PC-3 (cell line): ENCODE measurements at regions not wholly inside any gene's neighbourhood (a gene's known extent, or its start where the extent isn't known, plus 50 kb on each side); places are given as distances from the start of the nearest gene placed in this dataset.

Source experiments
- ATAC-seq: fragments of 200-7000 bp; cut with Tn5 transposase; 2 replicates; pipeline ENCODE4 v1.9.1; 2020; ENCODE audit warnings: mild to moderate bottlenecking, moderate library complexity
- BruUV-seq: library from RNA; stranded (reverse); fragments of 400-500 nt; replicated peaks from 2 replicates; lab custom pipeline; 2021; lab: Mats Ljungman, UMichigan
- CTCF ChIA-PET: fragments of 300-600 bp; sonication (Branson Sonifier 250); formaldehyde crosslinking; loops from one replicate; lab custom pipeline; 2022; ENCODE audit warnings: antibody characterized with exemption; lab: Charles Lee
- POLR2A ChIA-PET: fragments of 300-600 bp; sonication (Branson Sonifier 250); formaldehyde crosslinking; loops from one replicate; lab custom pipeline; 2022; ENCODE audit warnings: antibody characterized with exemption; ENCODE audit not compliant: unreplicated experiment; lab: Charles Lee
- DNase-seq: peaks from one replicate; pipeline ENCODE4 v3.0.0-alpha.2; 2015
- H2AFZ ChIP-seq: fragments of 300-600 bp; sonication (generic); 2 replicates; pipeline ENCODE4 v1.6.0; 2016; ENCODE audit warnings: antibody characterized with exemption, low read length
- H3F3A ChIP-seq: fragments of 300-600 bp; sonication (generic); one replicate; pipeline ENCODE4 v1.6.0; 2017; ENCODE audit warnings: antibody characterized with exemption, low read length, control low read depth, mild to moderate bottlenecking; ENCODE audit not compliant: unreplicated experiment
- H3K27ac ChIP-seq: fragments of 300-600 bp; sonication (generic); 2 replicates; pipeline ENCODE4 v1.5.1; 2016; ENCODE audit warnings: mild to moderate bottlenecking, low read length
- H3K27me3 ChIP-seq: fragments of 300-600 bp; sonication (generic); 2 replicates; pipeline ENCODE4 v1.6.1; 2016; ENCODE audit warnings: low read length, mixed read lengths
- H3K36me3 ChIP-seq: fragments of 300-600 bp; sonication (generic); 2 replicates; pipeline ENCODE4 v1.6.1; 2016; ENCODE audit warnings: low read depth, mixed run types, low read length, mixed read lengths
- H3K4me1 ChIP-seq: fragments of 300-600 bp; sonication (generic); 2 replicates; pipeline ENCODE4 v1.5.1; 2016; ENCODE audit warnings: low read length; ENCODE audit not compliant: insufficient read depth
- H3K4me2 ChIP-seq: fragments of 300-600 bp; sonication (generic); 2 replicates; pipeline ENCODE4 v1.6.0; 2016; ENCODE audit warnings: low read length
- H3K4me3 ChIP-seq: fragments of 300-600 bp; sonication (generic); 2 replicates; pipeline ENCODE4 v1.5.1; 2016; ENCODE audit warnings: mild to moderate bottlenecking, low read length, mixed read lengths
- H3K79me2 ChIP-seq: fragments of 300-600 bp; sonication (generic); 2 replicates; pipeline ENCODE4 v1.6.1; 2017; ENCODE audit warnings: low read length, mixed read lengths
- H3K9ac ChIP-seq: fragments of 300-600 bp; sonication (generic); 2 replicates; pipeline ENCODE4 v1.6.0; 2016; ENCODE audit warnings: mild to moderate bottlenecking, low read length
- H3K9me2 ChIP-seq: fragments of 300-600 bp; sonication (generic); replicated peaks from 2 replicates; pipeline ENCODE4 v1.6.1; 2016; ENCODE audit warnings: mixed run types, low read length, mixed read lengths
- H3K9me3 ChIP-seq: fragments of 300-600 bp; sonication (generic); 2 replicates; pipeline ENCODE4 v1.6.1; 2016; ENCODE audit warnings: low read length, mixed read lengths
- H4K20me1 ChIP-seq: fragments of 300-600 bp; sonication (generic); 2 replicates; pipeline ENCODE4 v1.6.1; 2016; ENCODE audit warnings: low read length, mixed read lengths
- EZH2 ChIP-seq: fragments of 300-600 bp; sonication (generic); IDR thresholded peaks from one replicate; pipeline ENCODE4 v1.6.1; 2017; ENCODE audit warnings: antibody characterized with exemption, mild to moderate bottlenecking, low read length; ENCODE audit not compliant: unreplicated experiment
- EZH2phosphoT487 ChIP-seq: fragments of 300-600 bp; sonication (generic); IDR thresholded peaks from 2 replicates; pipeline ENCODE4 v1.6.1; 2018; ENCODE audit warnings: mild to moderate bottlenecking, antibody characterized with exemption, low read length, borderline replicate concordance
- intact Hi-C: fragments of 100-400 bp; cut with micrococcal nuclease; formaldehyde crosslinking; loops from 2 replicates; pipeline ENCODE4 v1.9.0; 2023
- TF ChIP-seq, protein P1 (sequence below): fragments of 300-600 bp; sonication (generic); conservative IDR thresholded peaks from 2 replicates; pipeline ENCODE4 v1.5.1; 2017; ENCODE audit warnings: antibody characterized with exemption, low read depth, mild to moderate bottlenecking, low read length

DNA sequence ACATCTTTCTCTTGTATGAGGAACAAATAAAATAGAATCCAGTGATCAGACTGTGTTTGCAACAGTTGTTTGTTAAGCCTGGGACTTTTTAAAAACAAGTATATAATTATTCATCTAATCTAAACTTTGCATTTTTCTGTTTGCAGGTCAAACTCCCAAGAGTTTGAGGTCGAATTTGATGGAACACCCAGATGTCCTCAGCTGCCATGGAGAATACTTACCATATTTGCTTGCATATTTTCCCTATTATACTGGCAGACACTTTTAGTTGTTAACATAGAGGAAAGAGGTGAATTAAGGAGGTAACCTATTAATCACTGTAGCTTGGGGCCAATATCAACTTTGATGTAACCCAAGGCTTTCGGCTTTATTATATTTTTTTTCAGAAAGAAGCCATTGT lies 401.5 kb upstream of the DIPK2B start:
- no peak overlapping the region for H2AFZ ChIP-seq
- CTCF ChIA-PET: no interaction called here
- no peaks in the 10 kb centered on the region for H3K9me2 ChIP-seq
- H4K20me1 ChIP-seq: no peaks in the 10 kb centered on the region
- no peaks in the 10 kb centered on the region for H3K36me3 ChIP-seq
- H3K9ac ChIP-seq: no peak overlapping the region
- no peaks in the 10 kb centered on the region for H3K27me3 ChIP-seq
- H3K4me1 ChIP-seq: no peaks in the 10 kb centered on the region
- POLR2A ChIA-PET: no interaction called here
- H3K4me3 ChIP-seq: no peak overlapping the region
- no TSS peak for BruUV-seq
- ATAC-seq (no peak), DNase-seq (no peak)
- no peaks in the 10 kb centered on the region for H3K9me3 ChIP-seq
- H3K79me2 ChIP-seq: no peaks in the 10 kb centered on the region
- intact Hi-C loops: no loop called here
- H3K4me2 ChIP-seq: no peak overlapping the region
- H3F3A ChIP-seq: no peaks in the 10 kb centered on the region
- H3K27ac ChIP-seq: no peak overlapping the region
- TF ChIP-seq, protein P1, sequence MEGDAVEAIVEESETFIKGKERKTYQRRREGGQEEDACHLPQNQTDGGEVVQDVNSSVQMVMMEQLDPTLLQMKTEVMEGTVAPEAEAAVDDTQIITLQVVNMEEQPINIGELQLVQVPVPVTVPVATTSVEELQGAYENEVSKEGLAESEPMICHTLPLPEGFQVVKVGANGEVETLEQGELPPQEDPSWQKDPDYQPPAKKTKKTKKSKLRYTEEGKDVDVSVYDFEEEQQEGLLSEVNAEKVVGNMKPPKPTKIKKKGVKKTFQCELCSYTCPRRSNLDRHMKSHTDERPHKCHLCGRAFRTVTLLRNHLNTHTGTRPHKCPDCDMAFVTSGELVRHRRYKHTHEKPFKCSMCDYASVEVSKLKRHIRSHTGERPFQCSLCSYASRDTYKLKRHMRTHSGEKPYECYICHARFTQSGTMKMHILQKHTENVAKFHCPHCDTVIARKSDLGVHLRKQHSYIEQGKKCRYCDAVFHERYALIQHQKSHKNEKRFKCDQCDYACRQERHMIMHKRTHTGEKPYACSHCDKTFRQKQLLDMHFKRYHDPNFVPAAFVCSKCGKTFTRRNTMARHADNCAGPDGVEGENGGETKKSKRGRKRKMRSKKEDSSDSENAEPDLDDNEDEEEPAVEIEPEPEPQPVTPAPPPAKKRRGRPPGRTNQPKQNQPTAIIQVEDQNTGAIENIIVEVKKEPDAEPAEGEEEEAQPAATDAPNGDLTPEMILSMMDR: no peak
- TF ChIP-seq EZH2phosphoT487 (no peak), EZH2 (no peak)

- no TSS peak for BruUV-seq
- no peaks in the 10 kb centered on the region for H3K27me3 ChIP-seq
- POLR2A ChIA-PET: no interaction called here
- TF ChIP-seq, protein P1: no peak
- TF ChIP-seq EZH2phosphoT487 (no peak), EZH2 (no peak)
- no peak overlapping the region for H3K4me2 ChIP-seq
- intact Hi-C loops: no loop called here
- no peak overlapping the region for H3K9ac ChIP-seq
- H4K20me1 ChIP-seq: no peaks in the 10 kb centered on the region
- DNase-seq (no peak), ATAC-seq (no peak)
- CTCF ChIA-PET: no interaction called here
- no peak overlapping the region for H2AFZ ChIP-seq
- H3K36me3 ChIP-seq: no peaks in the 10 kb centered on the region
- H3K9me2 ChIP-seq: no peaks in the 10 kb centered on the region
- H3K4me1 ChIP-seq: no peaks in the 10 kb centered on the region
- H3K4me3 ChIP-seq: no peak overlapping the region
- no peaks in the 10 kb centered on the region for H3K9me3 ChIP-seq
- H3K79me2 ChIP-seq: no peaks in the 10 kb centered on the region
- H3K27ac ChIP-seq: no peak overlapping the region
- no peaks in the 10 kb centered on the region for H3F3A ChIP-seq
These were observed 400.4 kb upstream of the DIPK2B start for GRCh38 chrX:45601052-45601451.

GRCh38 chrX:45598861-45599260 lies 398.2 kb upstream of the DIPK2B start:
- Histone ChIP-seq H3K4me2 (no peak overlapping the region), H3K79me2 (no peaks in the 10 kb centered on the region), H3K4me1 (no peaks in the 10 kb centered on the region), H3K9ac (no peak overlapping the region), H3K27me3 (no peaks in the 10 kb centered on the region), H4K20me1 (no peaks in the 10 kb centered on the region), H3F3A (no peaks in the 10 kb centered on the region), H3K9me2 (no peaks in the 10 kb centered on the region), H2AFZ (no peak overlapping the region), H3K4me3 (no peak overlapping the region), H3K9me3 (no peaks in the 10 kb centered on the region), H3K36me3 (no peaks in the 10 kb centered on the region), H3K27ac (no peak overlapping the region)
- CTCF ChIA-PET: no interaction called here
- intact Hi-C loops: no loop called here
- ATAC-seq: no peak
- POLR2A ChIA-PET: no interaction called here
- BruUV-seq: no TSS peak
- DNase-seq: no peak
- no peak for TF ChIP-seq EZH2
- TF ChIP-seq EZH2phosphoT487: no peak
- TF ChIP-seq, protein P1: no peak
